IMR-90 (cell line): ENCODE measurements at regions not wholly inside any gene's neighbourhood (a gene's known extent, or its start where the extent isn't known, plus 50 kb on each side); places are given as distances from the start of the nearest gene placed in this dataset. TPM values are rescaled to one million over a fixed set of nuclear protein-coding genes. Genes with fewer than 3 reads are reported as not detected.

ENCODE experiments used
- microRNA-seq, 2 experiments: library from miRNA; stranded (forward) in 1 of 2; unstranded in 1 of 2; fragments of 10-50 nt in 1 of 2; fragments of <30 nt in 1 of 2; gene quantifications in 1 of 2; microRNA quantifications in 1 of 2; one replicate each; pipeline versions ENCODE3 to v1.1.0; 2013 to 2020; ENCODE audit not compliant: insufficient read depth in 1 of 2, insufficient read length in 1 of 2, unreplicated experiment in 1 of 2
- small RNA-seq, 5 experiments: library from RNA; depleted of rRNA; stranded (forward); fragments of <200 nt; gene quantifications; one replicate each; pipeline ENCODE3, GENCODE V24; 2012

Small RNA genes lying in the stretch of these regions (microRNA-seq; reads per million reads assigned to microRNA genes)
- gene RF00017 (ENCODE audit: insufficient read depth, insufficient read length) (not detected), gene RNU4-90P (ENCODE audit: insufficient read depth, insufficient read length) (not detected)

Small RNA genes lying in the stretch of these regions (small RNA-seq; reads per million reads assigned to genes)
- gene RF00017 (0 reads per million in 5 experiments), gene RNU4-90P (0 reads per million in 5 experiments)
